A673 (cell line): ENCODE measurements at regions not wholly inside any gene's neighbourhood (a gene's known extent, or its start where the extent isn't known, plus 50 kb on each side); places are given as distances from the start of the nearest gene placed in this dataset.
"Not testable (repeated sequence)": the region's sequence is repeated elsewhere in the genome, so short reads cannot be mapped to it uniquely, and the experiment has no call there.

ENCODE experiments used
- EZH2 ChIP-seq: fragments of 200-600 bp; sonication (generic); IDR thresholded peaks from 2 replicates; pipeline ENCODE4 v1.6.1; 2017; ENCODE audit warnings: borderline replicate concordance, low read depth, mild to moderate bottlenecking, mixed read lengths, antibody characterized with exemption, low read length; ENCODE audit not compliant: poor library complexity, severe bottlenecking
- TF ChIP-seq, protein P1 (sequence below): fragments of 300-800, 200-600 bp; sonication (generic); conservative IDR thresholded peaks from 2 replicates; pipeline ENCODE4 v1.5.1; 2017; ENCODE audit warnings: low read depth, mild to moderate bottlenecking, antibody characterized with exemption, low read length, moderate library complexity, mixed read lengths

DNA sequence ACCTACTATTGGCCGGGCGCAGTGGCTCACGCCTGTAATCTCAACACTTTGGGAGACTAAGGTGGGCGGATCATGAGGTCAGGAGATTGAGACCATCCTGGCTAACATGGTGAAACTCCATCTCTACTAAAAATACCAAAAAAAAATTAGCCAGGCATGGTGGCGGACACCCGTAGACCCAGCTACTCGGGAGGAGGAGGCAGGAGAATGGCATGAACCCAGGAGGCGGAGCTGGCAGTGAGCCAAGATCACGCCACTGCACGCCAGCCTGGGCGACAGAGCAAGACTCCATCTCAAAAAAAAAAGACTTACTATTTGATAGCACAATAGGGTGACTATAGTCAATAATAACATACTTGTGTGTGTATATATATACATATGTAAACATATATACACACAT lies 92.7 kb upstream of the EEPD1 start:
- TF ChIP-seq, protein P1, sequence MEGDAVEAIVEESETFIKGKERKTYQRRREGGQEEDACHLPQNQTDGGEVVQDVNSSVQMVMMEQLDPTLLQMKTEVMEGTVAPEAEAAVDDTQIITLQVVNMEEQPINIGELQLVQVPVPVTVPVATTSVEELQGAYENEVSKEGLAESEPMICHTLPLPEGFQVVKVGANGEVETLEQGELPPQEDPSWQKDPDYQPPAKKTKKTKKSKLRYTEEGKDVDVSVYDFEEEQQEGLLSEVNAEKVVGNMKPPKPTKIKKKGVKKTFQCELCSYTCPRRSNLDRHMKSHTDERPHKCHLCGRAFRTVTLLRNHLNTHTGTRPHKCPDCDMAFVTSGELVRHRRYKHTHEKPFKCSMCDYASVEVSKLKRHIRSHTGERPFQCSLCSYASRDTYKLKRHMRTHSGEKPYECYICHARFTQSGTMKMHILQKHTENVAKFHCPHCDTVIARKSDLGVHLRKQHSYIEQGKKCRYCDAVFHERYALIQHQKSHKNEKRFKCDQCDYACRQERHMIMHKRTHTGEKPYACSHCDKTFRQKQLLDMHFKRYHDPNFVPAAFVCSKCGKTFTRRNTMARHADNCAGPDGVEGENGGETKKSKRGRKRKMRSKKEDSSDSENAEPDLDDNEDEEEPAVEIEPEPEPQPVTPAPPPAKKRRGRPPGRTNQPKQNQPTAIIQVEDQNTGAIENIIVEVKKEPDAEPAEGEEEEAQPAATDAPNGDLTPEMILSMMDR = not testable (repeated sequence)
- not testable (repeated sequence) for TF ChIP-seq EZH2
